ENCODE measurements at regions not wholly inside any gene's neighbourhood (a gene's known extent, or its start where the extent isn't known, plus 50 kb on each side); places are given as distances from the start of the nearest gene placed in this dataset.

DNA sequence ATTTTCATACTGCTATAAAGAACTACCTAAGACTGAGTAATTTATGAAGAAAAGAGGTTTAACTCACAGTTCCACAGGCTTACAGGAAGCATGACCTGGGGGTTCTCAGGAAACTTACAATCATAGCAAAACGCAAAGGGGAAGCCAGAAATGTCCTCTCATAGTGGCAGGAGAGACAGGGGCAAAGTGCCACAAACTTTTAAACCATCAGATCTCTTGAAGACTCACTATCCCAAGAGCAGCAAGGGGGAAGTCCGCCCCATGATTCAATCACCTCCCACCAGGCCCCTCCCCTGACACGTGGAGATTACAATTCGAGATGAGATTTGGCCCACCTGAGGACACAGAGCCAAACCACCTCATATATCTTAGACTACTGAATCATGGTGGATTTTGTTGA is 198.7 kb downstream of the KCTD12 start:
- Histone ChIP-seq H3K27me3 (ENCODE audit: insufficient read depth, low read length) (no peaks in the 10 kb centered on the region), H3K36me3 (ENCODE audit: insufficient read depth, low read length) (no peaks in the 10 kb centered on the region), H2AFZ (ENCODE audit: low read depth, low read length) (no peak overlapping the region), H3K4me3 (ENCODE audit: insufficient read depth, low read depth, low read length) (no peak overlapping the region), H4K20me1 (ENCODE audit: insufficient read depth, low read length) (no peaks in the 10 kb centered on the region), H3K79me2 (ENCODE audit: insufficient read depth, low read length) (no peaks in the 10 kb centered on the region), H3K27ac (ENCODE audit: low read depth, low read length) (no peak overlapping the region), H3K4me2 (ENCODE audit: low read length) (no peak overlapping the region), H3K4me1 (ENCODE audit: insufficient read depth, low read length) (peaks cover 4% of the 10 kb centered on the region), H3K9ac (ENCODE audit: low read length) (no peak overlapping the region), H3K9me3 (ENCODE audit: insufficient read depth, low read depth, low read length) (no peaks in the 10 kb centered on the region)
- Mint-ChIP-seq H3K9me3 (ENCODE audit: unreplicated experiment) (no peaks in the 10 kb centered on the region), H3K27me3 (ENCODE audit: low read depth, unreplicated experiment) (no peaks in the 10 kb centered on the region), H3K27ac (ENCODE audit: unreplicated experiment) (no peak overlapping the region), H3K4me1 (ENCODE audit: low read depth, unreplicated experiment) (no peaks in the 10 kb centered on the region), H3K36me3 (ENCODE audit: low read depth, unreplicated experiment) (no peaks in the 10 kb centered on the region), H3K4me3 (ENCODE audit: unreplicated experiment) (no peak overlapping the region)
- TF ChIP-seq EZH2 (IDR thresholded peaks at IDR 0.05; ENCODE audit: insufficient read depth, low read length) = no peak
- TF ChIP-seq, protein P1, sequence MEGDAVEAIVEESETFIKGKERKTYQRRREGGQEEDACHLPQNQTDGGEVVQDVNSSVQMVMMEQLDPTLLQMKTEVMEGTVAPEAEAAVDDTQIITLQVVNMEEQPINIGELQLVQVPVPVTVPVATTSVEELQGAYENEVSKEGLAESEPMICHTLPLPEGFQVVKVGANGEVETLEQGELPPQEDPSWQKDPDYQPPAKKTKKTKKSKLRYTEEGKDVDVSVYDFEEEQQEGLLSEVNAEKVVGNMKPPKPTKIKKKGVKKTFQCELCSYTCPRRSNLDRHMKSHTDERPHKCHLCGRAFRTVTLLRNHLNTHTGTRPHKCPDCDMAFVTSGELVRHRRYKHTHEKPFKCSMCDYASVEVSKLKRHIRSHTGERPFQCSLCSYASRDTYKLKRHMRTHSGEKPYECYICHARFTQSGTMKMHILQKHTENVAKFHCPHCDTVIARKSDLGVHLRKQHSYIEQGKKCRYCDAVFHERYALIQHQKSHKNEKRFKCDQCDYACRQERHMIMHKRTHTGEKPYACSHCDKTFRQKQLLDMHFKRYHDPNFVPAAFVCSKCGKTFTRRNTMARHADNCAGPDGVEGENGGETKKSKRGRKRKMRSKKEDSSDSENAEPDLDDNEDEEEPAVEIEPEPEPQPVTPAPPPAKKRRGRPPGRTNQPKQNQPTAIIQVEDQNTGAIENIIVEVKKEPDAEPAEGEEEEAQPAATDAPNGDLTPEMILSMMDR (IDR thresholded peaks at IDR 0.05; ENCODE audit: insufficient read depth, low read depth, low read length) = no peak
- DNase-seq (ENCODE audit: low read depth) (no peak), FAIRE-seq (no peak)

DNA sequence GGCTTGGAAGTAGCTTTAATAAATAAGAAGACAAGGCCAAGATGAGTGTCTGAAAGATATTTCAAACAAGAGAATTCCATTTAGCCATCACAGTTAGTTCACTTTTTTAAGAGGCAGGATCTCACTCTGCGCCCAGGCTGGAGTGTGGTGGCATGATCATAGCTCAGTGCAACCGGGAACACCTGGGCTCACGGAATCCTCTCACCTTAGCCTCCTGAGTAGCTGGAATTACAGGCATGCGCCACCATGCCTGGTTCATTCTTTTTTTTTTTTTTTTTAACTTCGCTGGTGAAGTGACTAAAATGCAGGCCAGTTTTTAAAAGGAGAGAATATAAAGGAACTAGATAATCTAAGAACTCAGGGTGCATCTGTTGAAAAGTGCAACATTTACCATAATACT is 200.3 kb downstream of the KCTD12 start:
- H3K27me3 Mint-ChIP-seq (ENCODE audit: low read depth, unreplicated experiment) = no peaks in the 10 kb centered on the region
- TF ChIP-seq, protein P1 (IDR thresholded peaks at IDR 0.05; ENCODE audit: insufficient read depth, low read depth, low read length) = no peak
- TF ChIP-seq EZH2 (IDR thresholded peaks at IDR 0.05; ENCODE audit: insufficient read depth, low read length) = no peak
- H3K27me3 ChIP-seq (ENCODE audit: insufficient read depth, low read length) = no peaks in the 10 kb centered on the region
- no peak overlapping the region for H3K27ac Mint-ChIP-seq (ENCODE audit: unreplicated experiment)
- H4K20me1 ChIP-seq (ENCODE audit: insufficient read depth, low read length) = no peaks in the 10 kb centered on the region
- peaks cover 4% of the 10 kb centered on the region for H3K4me1 ChIP-seq (ENCODE audit: insufficient read depth, low read length)
- H3K79me2 ChIP-seq (ENCODE audit: insufficient read depth, low read length) = no peaks in the 10 kb centered on the region
- H3K9me3 ChIP-seq (ENCODE audit: insufficient read depth, low read depth, low read length) = no peaks in the 10 kb centered on the region
- H3K4me1 Mint-ChIP-seq (ENCODE audit: low read depth, unreplicated experiment) = no peaks in the 10 kb centered on the region
- FAIRE-seq = no peak
- H3K27ac ChIP-seq (ENCODE audit: low read depth, low read length) = no peak overlapping the region
- no peak overlapping the region for H3K9ac ChIP-seq (ENCODE audit: low read length)
- no peaks in the 10 kb centered on the region for H3K9me3 Mint-ChIP-seq (ENCODE audit: unreplicated experiment)
- H3K4me2 ChIP-seq (ENCODE audit: low read length) = no peak overlapping the region
- no peak overlapping the region for H3K4me3 ChIP-seq (ENCODE audit: insufficient read depth, low read depth, low read length)
- no peaks in the 10 kb centered on the region for H3K36me3 Mint-ChIP-seq (ENCODE audit: low read depth, unreplicated experiment)
- H3K36me3 ChIP-seq (ENCODE audit: insufficient read depth, low read length) = no peaks in the 10 kb centered on the region
- no peak overlapping the region for H2AFZ ChIP-seq (ENCODE audit: low read depth, low read length)
- no peak overlapping the region for H3K4me3 Mint-ChIP-seq (ENCODE audit: unreplicated experiment)
- DNase-seq (ENCODE audit: low read depth) = no peak

DNA sequence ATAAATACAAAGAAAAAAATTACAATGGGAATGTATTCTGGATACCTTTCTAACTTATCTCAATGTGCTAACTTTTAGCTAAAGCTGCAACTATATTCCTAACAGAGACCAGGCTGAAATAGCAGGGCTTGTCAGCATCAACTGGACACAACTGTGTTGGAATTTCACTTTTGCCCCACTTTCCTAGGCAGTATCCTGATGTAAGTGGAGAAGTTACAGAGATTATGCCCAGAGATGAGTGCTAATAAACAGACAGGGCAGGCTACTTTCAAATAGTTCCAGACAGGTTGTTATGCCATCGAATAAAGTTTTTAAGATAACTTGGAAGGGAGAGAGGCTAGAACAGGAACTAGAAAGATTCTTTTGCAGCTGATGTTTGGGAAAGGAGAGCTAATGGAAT is 201.9 kb downstream of the KCTD12 start:
- DNase-seq (ENCODE audit: low read depth) = no peak
- no peaks in the 10 kb centered on the region for H3K4me1 Mint-ChIP-seq (ENCODE audit: low read depth, unreplicated experiment)
- no peaks in the 10 kb centered on the region for H4K20me1 ChIP-seq (ENCODE audit: insufficient read depth, low read length)
- H3K36me3 ChIP-seq (ENCODE audit: insufficient read depth, low read length) = no peaks in the 10 kb centered on the region
- no peaks in the 10 kb centered on the region for H3K27me3 ChIP-seq (ENCODE audit: insufficient read depth, low read length)
- no peak for TF ChIP-seq EZH2 (IDR thresholded peaks at IDR 0.05; ENCODE audit: insufficient read depth, low read length)
- TF ChIP-seq, protein P1 (IDR thresholded peaks at IDR 0.05; ENCODE audit: insufficient read depth, low read depth, low read length) = no peak
- H3K4me3 ChIP-seq (ENCODE audit: insufficient read depth, low read depth, low read length) = no peak overlapping the region
- FAIRE-seq = no peak
- H3K9me3 Mint-ChIP-seq (ENCODE audit: unreplicated experiment) = no peaks in the 10 kb centered on the region
- H3K4me3 Mint-ChIP-seq (ENCODE audit: unreplicated experiment) = no peak overlapping the region
- H3K9me3 ChIP-seq (ENCODE audit: insufficient read depth, low read depth, low read length) = no peaks in the 10 kb centered on the region
- no peaks in the 10 kb centered on the region for H3K27me3 Mint-ChIP-seq (ENCODE audit: low read depth, unreplicated experiment)
- H3K4me1 ChIP-seq (ENCODE audit: insufficient read depth, low read length) = peaks cover 4% of the 10 kb centered on the region
- H3K4me2 ChIP-seq (ENCODE audit: low read length) = no peak overlapping the region
- no peaks in the 10 kb centered on the region for H3K36me3 Mint-ChIP-seq (ENCODE audit: low read depth, unreplicated experiment)
- H3K27ac Mint-ChIP-seq (ENCODE audit: unreplicated experiment) = no peak overlapping the region
- H3K27ac ChIP-seq (ENCODE audit: low read depth, low read length) = no peak overlapping the region
- H2AFZ ChIP-seq (ENCODE audit: low read depth, low read length) = no peak overlapping the region
- H3K79me2 ChIP-seq (ENCODE audit: insufficient read depth, low read length) = no peaks in the 10 kb centered on the region
- H3K9ac ChIP-seq (ENCODE audit: low read length) = no peak overlapping the region
